H1 (cell line): ENCODE measurements at regions not wholly inside any gene's neighbourhood (a gene's known extent, or its start where the extent isn't known, plus 50 kb on each side); places are given as distances from the start of the nearest gene placed in this dataset.

Experiments
- CBX5 ChIP-seq: fragments of 300-800, 300-1000 bp; sonication (generic); IDR thresholded peaks from 2 replicates; pipeline ENCODE4 v1.7.1; 2016; ENCODE audit warnings: antibody characterized with exemption, low read length, low read depth
- EGR1 ChIP-seq: IDR thresholded peaks from 2 replicates; pipeline ENCODE4 v1.6.1; 2011; ENCODE audit warnings: low read depth, low read length, borderline replicate concordance
- FOSL1 ChIP-seq: IDR thresholded peaks from 2 replicates; pipeline ENCODE4 v1.6.1; 2011; ENCODE audit warnings: mild to moderate bottlenecking, low read depth, low read length, moderate library complexity; ENCODE audit not compliant: insufficient read depth
- MAFK ChIP-seq: IDR thresholded peaks from 2 replicates; pipeline ENCODE4 v1.6.1; 2012; ENCODE audit warnings: low read depth, mild to moderate bottlenecking, improper control_type of control experiment, low read length
- RNF2 ChIP-seq: fragments of 200-900, 300-1000 bp; sonication (generic); IDR thresholded peaks from 2 replicates; pipeline ENCODE4 v1.7.1; 2016; ENCODE audit warnings: borderline replicate concordance, low read depth, mild to moderate bottlenecking, antibody characterized with exemption, low read length; ENCODE audit not compliant: poor library complexity, severe bottlenecking; ENCODE audit errors: missing control alignments
- RXRA ChIP-seq: IDR thresholded peaks from 2 replicates; pipeline ENCODE4 v1.6.1; 2011; ENCODE audit warnings: low read depth, mild to moderate bottlenecking, low read length, moderate library complexity; ENCODE audit not compliant: insufficient read depth
- SRF ChIP-seq: IDR thresholded peaks from 2 replicates; pipeline ENCODE4 v1.6.1; 2011; ENCODE audit warnings: mild to moderate bottlenecking, low read depth, low read length, moderate library complexity
- TF ChIP-seq, protein P1 (sequence below): fragments of 300-600 bp; sonication (generic); IDR thresholded peaks from 2 replicates; pipeline ENCODE4 v1.7.1; 2012; ENCODE audit warnings: low read length, moderate library complexity, mild to moderate bottlenecking, inconsistent platforms; ENCODE audit not compliant: insufficient replicate concordance
- TF ChIP-seq, protein P2 (sequence below): IDR thresholded peaks from 2 replicates; pipeline ENCODE4 v1.6.1; 2011; ENCODE audit warnings: low read depth, mild to moderate bottlenecking, low read length; ENCODE audit not compliant: insufficient read depth
- TF ChIP-seq, protein P3 (sequence below): IDR thresholded peaks from 2 replicates; pipeline ENCODE4 v1.6.1; 2011; ENCODE audit warnings: low read length, improper control_type of control experiment

DNA sequence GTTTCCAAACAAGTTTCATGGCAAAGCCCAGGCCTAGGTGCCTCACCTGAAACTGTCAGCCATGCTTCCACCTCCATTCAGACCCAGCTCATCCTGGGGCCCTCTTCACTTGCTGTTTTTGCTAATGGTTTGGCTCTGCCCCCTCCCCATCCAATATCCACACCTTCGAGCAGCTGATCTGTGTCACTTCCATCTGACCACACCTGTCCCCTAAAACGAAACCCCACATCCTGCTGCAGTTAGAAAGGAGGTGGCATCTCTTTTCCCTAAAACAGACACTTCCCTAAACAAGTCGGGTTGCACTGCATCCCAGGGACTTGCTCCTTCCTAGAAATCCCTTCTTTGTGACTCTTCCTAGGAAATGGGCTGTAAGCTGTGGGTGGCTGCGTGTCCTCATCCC is 748.7 kb upstream of the SALL3 start (continued):
- TF ChIP-seq, protein P1, sequence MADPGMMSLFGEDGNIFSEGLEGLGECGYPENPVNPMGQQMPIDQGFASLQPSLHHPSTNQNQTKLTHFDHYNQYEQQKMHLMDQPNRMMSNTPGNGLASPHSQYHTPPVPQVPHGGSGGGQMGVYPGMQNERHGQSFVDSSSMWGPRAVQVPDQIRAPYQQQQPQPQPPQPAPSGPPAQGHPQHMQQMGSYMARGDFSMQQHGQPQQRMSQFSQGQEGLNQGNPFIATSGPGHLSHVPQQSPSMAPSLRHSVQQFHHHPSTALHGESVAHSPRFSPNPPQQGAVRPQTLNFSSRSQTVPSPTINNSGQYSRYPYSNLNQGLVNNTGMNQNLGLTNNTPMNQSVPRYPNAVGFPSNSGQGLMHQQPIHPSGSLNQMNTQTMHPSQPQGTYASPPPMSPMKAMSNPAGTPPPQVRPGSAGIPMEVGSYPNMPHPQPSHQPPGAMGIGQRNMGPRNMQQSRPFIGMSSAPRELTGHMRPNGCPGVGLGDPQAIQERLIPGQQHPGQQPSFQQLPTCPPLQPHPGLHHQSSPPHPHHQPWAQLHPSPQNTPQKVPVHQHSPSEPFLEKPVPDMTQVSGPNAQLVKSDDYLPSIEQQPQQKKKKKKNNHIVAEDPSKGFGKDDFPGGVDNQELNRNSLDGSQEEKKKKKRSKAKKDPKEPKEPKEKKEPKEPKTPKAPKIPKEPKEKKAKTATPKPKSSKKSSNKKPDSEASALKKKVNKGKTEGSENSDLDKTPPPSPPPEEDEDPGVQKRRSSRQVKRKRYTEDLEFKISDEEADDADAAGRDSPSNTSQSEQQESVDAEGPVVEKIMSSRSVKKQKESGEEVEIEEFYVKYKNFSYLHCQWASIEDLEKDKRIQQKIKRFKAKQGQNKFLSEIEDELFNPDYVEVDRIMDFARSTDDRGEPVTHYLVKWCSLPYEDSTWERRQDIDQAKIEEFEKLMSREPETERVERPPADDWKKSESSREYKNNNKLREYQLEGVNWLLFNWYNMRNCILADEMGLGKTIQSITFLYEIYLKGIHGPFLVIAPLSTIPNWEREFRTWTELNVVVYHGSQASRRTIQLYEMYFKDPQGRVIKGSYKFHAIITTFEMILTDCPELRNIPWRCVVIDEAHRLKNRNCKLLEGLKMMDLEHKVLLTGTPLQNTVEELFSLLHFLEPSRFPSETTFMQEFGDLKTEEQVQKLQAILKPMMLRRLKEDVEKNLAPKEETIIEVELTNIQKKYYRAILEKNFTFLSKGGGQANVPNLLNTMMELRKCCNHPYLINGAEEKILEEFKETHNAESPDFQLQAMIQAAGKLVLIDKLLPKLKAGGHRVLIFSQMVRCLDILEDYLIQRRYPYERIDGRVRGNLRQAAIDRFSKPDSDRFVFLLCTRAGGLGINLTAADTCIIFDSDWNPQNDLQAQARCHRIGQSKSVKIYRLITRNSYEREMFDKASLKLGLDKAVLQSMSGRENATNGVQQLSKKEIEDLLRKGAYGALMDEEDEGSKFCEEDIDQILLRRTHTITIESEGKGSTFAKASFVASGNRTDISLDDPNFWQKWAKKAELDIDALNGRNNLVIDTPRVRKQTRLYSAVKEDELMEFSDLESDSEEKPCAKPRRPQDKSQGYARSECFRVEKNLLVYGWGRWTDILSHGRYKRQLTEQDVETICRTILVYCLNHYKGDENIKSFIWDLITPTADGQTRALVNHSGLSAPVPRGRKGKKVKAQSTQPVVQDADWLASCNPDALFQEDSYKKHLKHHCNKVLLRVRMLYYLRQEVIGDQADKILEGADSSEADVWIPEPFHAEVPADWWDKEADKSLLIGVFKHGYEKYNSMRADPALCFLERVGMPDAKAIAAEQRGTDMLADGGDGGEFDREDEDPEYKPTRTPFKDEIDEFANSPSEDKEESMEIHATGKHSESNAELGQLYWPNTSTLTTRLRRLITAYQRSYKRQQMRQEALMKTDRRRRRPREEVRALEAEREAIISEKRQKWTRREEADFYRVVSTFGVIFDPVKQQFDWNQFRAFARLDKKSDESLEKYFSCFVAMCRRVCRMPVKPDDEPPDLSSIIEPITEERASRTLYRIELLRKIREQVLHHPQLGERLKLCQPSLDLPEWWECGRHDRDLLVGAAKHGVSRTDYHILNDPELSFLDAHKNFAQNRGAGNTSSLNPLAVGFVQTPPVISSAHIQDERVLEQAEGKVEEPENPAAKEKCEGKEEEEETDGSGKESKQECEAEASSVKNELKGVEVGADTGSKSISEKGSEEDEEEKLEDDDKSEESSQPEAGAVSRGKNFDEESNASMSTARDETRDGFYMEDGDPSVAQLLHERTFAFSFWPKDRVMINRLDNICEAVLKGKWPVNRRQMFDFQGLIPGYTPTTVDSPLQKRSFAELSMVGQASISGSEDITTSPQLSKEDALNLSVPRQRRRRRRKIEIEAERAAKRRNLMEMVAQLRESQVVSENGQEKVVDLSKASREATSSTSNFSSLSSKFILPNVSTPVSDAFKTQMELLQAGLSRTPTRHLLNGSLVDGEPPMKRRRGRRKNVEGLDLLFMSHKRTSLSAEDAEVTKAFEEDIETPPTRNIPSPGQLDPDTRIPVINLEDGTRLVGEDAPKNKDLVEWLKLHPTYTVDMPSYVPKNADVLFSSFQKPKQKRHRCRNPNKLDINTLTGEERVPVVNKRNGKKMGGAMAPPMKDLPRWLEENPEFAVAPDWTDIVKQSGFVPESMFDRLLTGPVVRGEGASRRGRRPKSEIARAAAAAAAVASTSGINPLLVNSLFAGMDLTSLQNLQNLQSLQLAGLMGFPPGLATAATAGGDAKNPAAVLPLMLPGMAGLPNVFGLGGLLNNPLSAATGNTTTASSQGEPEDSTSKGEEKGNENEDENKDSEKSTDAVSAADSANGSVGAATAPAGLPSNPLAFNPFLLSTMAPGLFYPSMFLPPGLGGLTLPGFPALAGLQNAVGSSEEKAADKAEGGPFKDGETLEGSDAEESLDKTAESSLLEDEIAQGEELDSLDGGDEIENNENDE: no peak
- TF ChIP-seq SRF (no peak), CBX5 (no peak), FOSL1 (no peak), RNF2 (no peak), EGR1 (no peak), MAFK (no peak), RXRA (no peak)
- TF ChIP-seq, protein P2, sequence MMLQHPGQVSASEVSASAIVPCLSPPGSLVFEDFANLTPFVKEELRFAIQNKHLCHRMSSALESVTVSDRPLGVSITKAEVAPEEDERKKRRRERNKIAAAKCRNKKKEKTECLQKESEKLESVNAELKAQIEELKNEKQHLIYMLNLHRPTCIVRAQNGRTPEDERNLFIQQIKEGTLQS: no peak
- TF ChIP-seq, protein P3, sequence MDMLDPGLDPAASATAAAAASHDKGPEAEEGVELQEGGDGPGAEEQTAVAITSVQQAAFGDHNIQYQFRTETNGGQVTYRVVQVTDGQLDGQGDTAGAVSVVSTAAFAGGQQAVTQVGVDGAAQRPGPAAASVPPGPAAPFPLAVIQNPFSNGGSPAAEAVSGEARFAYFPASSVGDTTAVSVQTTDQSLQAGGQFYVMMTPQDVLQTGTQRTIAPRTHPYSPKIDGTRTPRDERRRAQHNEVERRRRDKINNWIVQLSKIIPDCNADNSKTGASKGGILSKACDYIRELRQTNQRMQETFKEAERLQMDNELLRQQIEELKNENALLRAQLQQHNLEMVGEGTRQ: no peak
